Subcutaneous abdominal adipose tissue (tissue), 5 donors: ENCODE measurements at regions not wholly inside any gene's neighbourhood (a gene's known extent, or its start where the extent isn't known, plus 50 kb on each side); places are given as distances from the start of the nearest gene placed in this dataset.

Experiments used
- H3K27ac ChIP-seq: one replicate; pipeline ENCODE4 v1.7.0; 2013; ENCODE audit warnings: low read depth, mild to moderate bottlenecking, inconsistent platforms, low read length, moderate library complexity
- H3K27me3 ChIP-seq, 5 donors: one replicate each; pipeline ENCODE4 v1.7.0; 2013; ENCODE audit warnings: low read length in 5 of 5, inconsistent platforms in 1 of 5; ENCODE audit not compliant: control insufficient read depth in 5 of 5, insufficient read depth in 4 of 5
- H3K36me3 ChIP-seq, 5 donors: one replicate each; pipeline ENCODE4 v1.7.0; 2013; ENCODE audit warnings: low read length in 5 of 5; ENCODE audit not compliant: control insufficient read depth in 5 of 5, insufficient read depth in 5 of 5
- H3K4me1 ChIP-seq, 5 donors: one replicate each; pipeline ENCODE4 v1.7.0; 2013; ENCODE audit warnings: low read length in 5 of 5, mild to moderate bottlenecking in 3 of 5, moderate library complexity in 1 of 5; ENCODE audit not compliant: control insufficient read depth in 5 of 5, insufficient read depth in 5 of 5
- H3K4me3 ChIP-seq, 5 donors: one replicate each; pipeline ENCODE4 v1.7.0; 2013; ENCODE audit warnings: low read length in 5 of 5, low read depth in 1 of 5
- H3K9ac ChIP-seq, 5 donors: one replicate each; pipeline ENCODE4 v1.7.0; 2013; ENCODE audit warnings: low read length in 5 of 5, mild to moderate bottlenecking in 4 of 5, moderate library complexity in 3 of 5
- H3K9me3 ChIP-seq, 5 donors: one replicate each; pipeline ENCODE4 v1.7.0; 2013; ENCODE audit warnings: low read length in 5 of 5; ENCODE audit not compliant: control insufficient read depth in 5 of 5
- donor health status: healthy.
- donor health status: healthy.
- donor health status: healthy.
- donor health status: healthy.
- donor health status: healthy.

- no peak overlapping the region for H3K27ac ChIP-seq
- no peaks in the 10 kb centered on the region for H3K36me3 ChIP-seq
- H3K9me3 ChIP-seq = no peaks in the 10 kb centered on the region
- no peak overlapping the region for H3K9ac ChIP-seq
- H3K27me3 ChIP-seq = no peaks in the 10 kb centered on the region
- no peaks in the 10 kb centered on the region for H3K4me1 ChIP-seq
- no peak overlapping the region for H3K4me3 ChIP-seq
These were observed 114.8 kb upstream of the TDRD3 start for GRCh38 chr13:60282186-60282585.

DNA sequence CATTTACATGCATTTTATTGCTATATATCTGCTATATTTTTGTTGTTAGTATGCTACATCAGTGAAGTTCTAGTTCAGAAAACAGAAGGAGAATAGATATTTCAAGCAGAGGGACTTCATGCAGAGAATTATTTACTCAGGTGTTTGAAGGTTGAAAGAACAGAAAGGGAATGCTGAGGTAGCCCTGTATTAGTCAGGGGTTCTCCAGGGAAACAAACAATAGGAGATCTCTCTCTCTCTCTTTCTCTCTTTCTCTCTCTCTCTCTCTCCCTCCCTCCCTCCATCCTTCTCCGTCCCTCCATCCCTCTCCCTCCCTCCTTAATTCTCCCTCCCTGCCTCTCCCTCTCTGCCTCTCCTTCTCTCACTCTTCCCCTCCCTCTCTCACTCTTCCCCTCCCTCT is 114.3 kb upstream of the TDRD3 start:
- H3K36me3 ChIP-seq = no peaks in the 10 kb centered on the region
- H3K27ac ChIP-seq = no peak overlapping the region
- H3K27me3 ChIP-seq = no peaks in the 10 kb centered on the region
- H3K4me3 ChIP-seq = no peak overlapping the region
- H3K4me1 ChIP-seq = no peaks in the 10 kb centered on the region
- no peak overlapping the region for H3K9ac ChIP-seq
- H3K9me3 ChIP-seq = no peaks in the 10 kb centered on the region

- no peaks in the 10 kb centered on the region for H3K4me1 ChIP-seq
- no peak overlapping the region for H3K27ac ChIP-seq
- H3K36me3 ChIP-seq = no peaks in the 10 kb centered on the region
- H3K9ac ChIP-seq = no peak overlapping the region
- no peaks in the 10 kb centered on the region for H3K27me3 ChIP-seq
- no peak overlapping the region for H3K4me3 ChIP-seq
- no peaks in the 10 kb centered on the region for H3K9me3 ChIP-seq
These were observed 110.3 kb upstream of the TDRD3 start for GRCh38 chr13:60286707-60287106.

DNA sequence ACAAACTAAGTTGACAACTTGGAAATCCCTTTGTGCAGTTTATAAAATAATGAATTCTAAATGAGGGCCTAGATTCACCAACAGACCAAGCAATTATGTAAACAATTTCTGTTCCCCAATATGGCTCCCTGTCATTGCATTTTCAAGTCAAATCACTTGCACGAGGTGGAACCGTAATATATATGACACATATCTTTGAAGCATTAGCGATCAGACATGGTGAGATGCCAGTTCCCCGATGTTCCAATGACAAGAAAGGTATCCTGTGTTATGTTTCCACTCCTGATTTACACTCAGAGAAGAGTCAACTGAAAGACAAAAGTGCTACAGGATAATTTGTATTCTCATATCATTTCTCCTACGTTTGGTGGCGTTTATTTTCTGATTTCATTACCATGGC is 108.5 kb upstream of the TDRD3 start:
- no peaks in the 10 kb centered on the region for H3K27me3 ChIP-seq
- no peak overlapping the region for H3K9ac ChIP-seq
- H3K27ac ChIP-seq = no peak overlapping the region
- no peaks in the 10 kb centered on the region for H3K9me3 ChIP-seq
- H3K4me3 ChIP-seq = no peak overlapping the region
- no peaks in the 10 kb centered on the region for H3K4me1 ChIP-seq
- H3K36me3 ChIP-seq = no peaks in the 10 kb centered on the region

DNA sequence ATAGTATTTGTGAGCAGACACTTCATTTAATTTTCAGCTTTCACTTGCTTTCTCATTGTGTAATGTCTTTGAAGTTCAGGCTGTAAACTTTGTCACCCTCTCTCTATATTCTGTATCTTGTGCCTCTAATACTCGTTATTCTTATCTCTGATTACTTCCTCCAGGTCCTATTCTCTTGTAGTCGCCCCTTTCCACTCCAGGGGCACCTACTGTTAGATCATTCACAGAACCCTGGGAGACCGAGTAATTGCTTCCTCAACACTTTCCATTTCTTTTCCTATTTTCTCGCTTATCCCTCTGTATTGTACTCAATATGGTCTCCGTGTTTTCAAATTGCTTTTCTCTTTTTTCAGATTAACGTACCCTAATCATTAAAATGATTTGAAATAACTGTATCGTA is 93.9 kb upstream of the TDRD3 start:
- no peak overlapping the region for H3K9ac ChIP-seq

GRCh38 chr13:60311527-60311926 is 85.5 kb upstream of the TDRD3 start:
- Histone ChIP-seq H3K9ac (no peak overlapping the region), H3K9me3 (no peaks in the 10 kb centered on the region), H3K36me3 (no peaks in the 10 kb centered on the region), H3K27ac (no peak overlapping the region), H3K4me1 (no peaks in the 10 kb centered on the region), H3K4me3 (no peak overlapping the region), H3K27me3 (peaks cover 0 to 4% (median 0%) of the 10 kb centered on the region in 5 donors)

More for the DNA sequence above, 93.9 kb upstream of the TDRD3 start:
- H3K27ac ChIP-seq = no peak overlapping the region
- H3K27me3 ChIP-seq = no peaks in the 10 kb centered on the region
- H3K4me1 ChIP-seq = no peaks in the 10 kb centered on the region
- H3K4me3 ChIP-seq = no peak overlapping the region
- H3K9me3 ChIP-seq = no peaks in the 10 kb centered on the region
- no peaks in the 10 kb centered on the region for H3K36me3 ChIP-seq

GRCh38 chr13:60312851-60313505 is 84.0 kb upstream of the TDRD3 start:
- Histone ChIP-seq H3K36me3 (no peaks in the 10 kb centered on the region), H3K9ac (no peak overlapping the region), H3K4me3 (no peak overlapping the region), H3K4me1 (no peaks in the 10 kb centered on the region), H3K9me3 (no peaks in the 10 kb centered on the region), H3K27me3 (peaks cover 0 to 4% (median 0%) of the 10 kb centered on the region in 5 donors), H3K27ac (no peak overlapping the region)

GRCh38 chr13:60318186-60318585 is 78.8 kb upstream of the TDRD3 start:
- no peak overlapping the region for H3K27ac ChIP-seq
- no peak overlapping the region for H3K4me3 ChIP-seq
- no peak overlapping the region for H3K9ac ChIP-seq
- no peaks in the 10 kb centered on the region for H3K4me1 ChIP-seq
- H3K9me3 ChIP-seq = no peaks in the 10 kb centered on the region
- no peaks in the 10 kb centered on the region for H3K36me3 ChIP-seq
- peaks cover 0 to 4% (median 0%) of the 10 kb centered on the region in 5 donors for H3K27me3 ChIP-seq

- no peak overlapping the region for H3K27ac ChIP-seq
- peaks cover 0 to 7% (median 5%) of the 10 kb centered on the region in 5 donors for H3K4me1 ChIP-seq
These were observed 72.9 kb upstream of the TDRD3 start for GRCh38 chr13:60324131-60324530.

DNA sequence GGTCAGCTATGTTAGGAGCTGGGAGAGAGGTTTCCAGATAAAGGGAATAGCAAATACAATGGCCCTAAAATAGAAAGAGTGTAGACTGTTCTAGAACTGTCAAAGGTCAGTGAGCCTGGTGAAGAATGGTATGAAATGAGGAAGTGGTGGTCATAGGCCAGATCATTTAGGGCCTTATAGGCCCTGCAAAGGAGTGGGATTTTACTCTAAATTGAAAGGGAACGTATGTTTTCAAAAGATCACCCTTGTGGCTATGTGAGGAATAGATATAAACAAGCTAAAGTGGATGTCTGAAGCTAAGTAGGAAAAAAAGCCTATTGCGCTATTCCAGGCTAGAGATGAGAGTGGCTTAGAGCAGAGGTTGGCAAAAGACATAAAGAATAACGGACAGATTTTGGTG is 70.7 kb upstream of the TDRD3 start:
- peaks cover 0 to 7% (median 5%) of the 10 kb centered on the region in 5 donors for H3K4me1 ChIP-seq
- no peak overlapping the region for H3K4me3 ChIP-seq
- H3K36me3 ChIP-seq = no peaks in the 10 kb centered on the region
- no peaks in the 10 kb centered on the region for H3K9me3 ChIP-seq
- H3K27ac ChIP-seq = no peak overlapping the region
- peaks cover 0 to 4% (median 0%) of the 10 kb centered on the region in 5 donors for H3K27me3 ChIP-seq
- no peak overlapping the region for H3K9ac ChIP-seq

More at GRCh38 chr13:60324131-60324530, 72.9 kb upstream of the TDRD3 start:
- H3K9me3 ChIP-seq = no peaks in the 10 kb centered on the region
- H3K4me3 ChIP-seq = no peak overlapping the region
- H3K36me3 ChIP-seq = no peaks in the 10 kb centered on the region
- H3K27me3 ChIP-seq = peaks cover 0 to 4% (median 0%) of the 10 kb centered on the region in 5 donors
- H3K9ac ChIP-seq = no peak overlapping the region
